NCI-H2227 (cell line): ENCODE measurements at regions not wholly inside any gene's neighbourhood (a gene's known extent, or its start where the extent isn't known, plus 50 kb on each side); places are given as distances from the start of the nearest gene placed in this dataset.

Experiments used
- DNase-seq: peaks from one replicate; lab custom pipeline; 2025; ENCODE audit not compliant: unreplicated experiment; lab: John Stamatoyannopoulos, UW

DNA sequence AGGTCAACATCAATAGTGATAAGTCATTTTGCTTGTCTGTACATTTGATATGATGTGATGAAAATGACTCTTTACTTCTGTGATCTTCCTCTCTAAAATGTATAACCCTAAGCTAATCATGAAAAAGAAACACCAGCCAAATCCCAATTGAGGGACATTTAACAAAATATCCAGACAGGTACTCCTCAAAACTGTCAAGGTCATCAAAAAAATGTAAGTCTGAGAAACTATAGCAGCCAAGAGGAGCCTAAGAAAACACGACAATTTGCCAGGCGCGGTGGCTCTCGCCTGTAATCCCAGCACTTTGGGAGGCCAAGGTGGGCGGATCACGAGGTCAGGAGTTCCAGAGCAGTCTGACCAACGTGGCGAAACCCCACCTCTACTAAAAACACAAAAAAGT lies 708.5 kb upstream of the ID4 start:
- DNase-seq, result no peak

DNA sequence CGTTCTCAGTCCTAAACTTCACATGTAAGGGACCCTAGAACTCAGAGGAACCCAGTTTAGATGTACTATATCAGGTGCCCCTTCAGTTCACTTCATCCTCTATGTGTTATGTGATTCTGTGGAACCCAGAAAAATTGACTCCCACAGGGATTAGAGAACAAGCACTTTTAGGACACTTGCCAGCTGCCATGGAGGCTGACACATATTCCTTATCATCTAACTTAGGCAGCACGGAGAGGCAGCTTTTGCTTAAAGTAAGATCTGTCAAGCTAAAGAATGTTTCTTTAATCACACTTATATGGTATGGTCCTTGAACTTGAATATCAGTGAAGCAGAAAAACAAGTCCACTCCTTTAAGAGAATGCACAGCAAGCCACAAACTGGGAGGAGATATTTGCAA lies 701.5 kb upstream of the ID4 start:
- no peak for DNase-seq

DNA sequence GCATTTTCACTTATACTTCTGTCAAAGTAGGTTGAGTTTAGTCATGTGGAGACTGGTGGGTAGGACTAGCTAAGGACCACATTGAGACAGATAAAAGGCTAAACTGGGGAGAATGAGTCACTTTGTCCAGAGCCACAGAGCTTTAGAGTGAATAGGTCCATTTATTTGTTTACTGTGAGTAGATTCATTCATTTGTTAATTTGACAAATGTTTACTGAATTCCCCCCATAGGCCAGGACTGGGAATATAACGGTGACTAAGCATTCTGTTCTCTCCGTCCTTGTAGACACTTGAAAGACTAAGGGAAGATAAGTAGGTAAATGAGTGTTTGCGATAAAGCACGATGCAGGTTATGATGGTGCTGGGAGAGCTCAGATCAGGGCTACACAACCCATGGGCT lies 699.7 kb upstream of the ID4 start:
- DNase-seq, result no peak

DNA sequence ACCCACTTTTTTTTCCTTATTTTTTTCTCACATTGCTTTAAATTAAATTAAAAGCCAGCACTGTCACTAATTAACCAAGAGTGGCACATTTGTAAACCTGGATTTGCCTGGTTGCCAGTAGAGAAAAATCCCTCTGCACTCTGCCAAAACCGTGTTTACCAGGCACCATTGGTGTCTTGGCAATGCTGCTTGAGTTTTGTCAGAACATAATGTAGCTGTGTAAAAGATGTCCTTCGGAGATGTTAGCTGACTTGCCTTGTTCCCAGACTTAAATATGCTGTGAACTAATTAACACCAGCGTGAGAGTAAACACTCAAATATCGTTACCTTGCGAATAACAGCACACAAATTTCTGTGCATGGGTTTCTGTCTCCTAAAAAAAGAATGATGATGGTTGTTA lies 694.9 kb upstream of the ID4 start:
- DNase-seq, result no peak

DNA sequence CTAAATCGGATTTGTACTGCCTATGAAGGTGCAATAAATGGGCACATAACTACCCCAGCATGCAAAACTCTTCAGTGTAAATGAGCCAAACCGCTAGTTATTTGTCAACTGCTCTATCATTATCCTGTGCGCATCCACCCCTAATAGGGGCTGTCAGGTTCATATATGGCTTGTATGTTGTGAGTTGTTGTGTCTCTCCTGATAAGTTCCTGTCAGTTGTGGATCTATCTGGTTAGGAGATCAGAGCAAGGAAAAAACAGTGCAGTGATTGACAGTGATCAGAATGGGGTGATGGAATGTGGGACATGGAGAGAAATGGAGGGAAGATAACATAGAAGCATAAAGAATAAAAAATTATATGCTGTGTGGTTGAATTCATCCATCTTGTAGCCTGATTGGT lies 686.9 kb upstream of the ID4 start:
- DNase-seq, result no peak

DNA sequence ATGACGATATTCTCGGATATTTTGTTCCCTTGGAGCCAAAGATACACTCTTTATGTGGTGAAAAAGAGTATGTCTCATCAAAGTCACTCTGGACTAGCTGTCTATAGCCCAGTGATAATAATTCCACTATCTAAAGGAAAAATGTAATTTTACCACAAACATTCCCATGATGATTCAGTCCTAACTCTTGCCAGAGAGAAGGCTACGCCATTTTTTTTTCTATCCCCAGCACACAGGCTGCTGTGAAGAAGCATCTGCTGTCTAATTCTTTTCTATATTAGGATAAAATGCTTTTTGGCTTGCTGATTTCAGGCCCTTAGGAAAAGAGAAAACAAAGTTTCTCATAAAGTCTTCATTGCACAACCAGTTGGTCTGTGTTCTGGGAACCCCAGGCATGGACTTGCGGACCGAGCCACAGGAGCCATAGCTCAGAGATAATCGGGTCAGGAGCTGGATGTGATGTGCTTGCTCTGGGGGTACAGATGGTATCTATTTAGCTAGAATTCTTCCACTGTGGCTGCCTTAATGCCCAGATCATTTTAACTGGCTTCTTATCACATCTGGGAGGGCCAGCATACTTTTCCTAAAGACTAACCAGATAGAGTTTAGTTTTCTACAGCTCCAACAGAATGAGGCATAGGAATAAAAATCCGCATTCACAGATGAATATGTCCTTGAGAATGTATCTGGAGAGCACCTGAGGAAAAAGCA lies 683.7 kb upstream of the ID4 start:
- no peak for DNase-seq

DNA sequence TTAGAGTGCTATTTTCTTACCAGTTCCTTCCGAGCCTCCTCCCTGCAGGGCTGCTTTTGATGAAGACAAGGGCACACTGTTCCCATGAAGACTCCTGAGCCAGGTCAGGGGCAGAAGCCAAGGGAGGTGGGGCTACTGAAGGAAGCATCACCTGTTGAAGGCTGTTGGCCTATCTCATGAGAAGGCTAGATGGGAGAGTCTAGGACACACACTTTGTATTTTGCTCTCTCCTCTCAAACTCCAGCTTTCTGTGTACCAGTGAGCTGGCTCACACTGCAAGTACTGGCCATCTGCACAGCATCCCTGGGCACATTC lies 683.2 kb upstream of the ID4 start:
- no peak for DNase-seq

DNA sequence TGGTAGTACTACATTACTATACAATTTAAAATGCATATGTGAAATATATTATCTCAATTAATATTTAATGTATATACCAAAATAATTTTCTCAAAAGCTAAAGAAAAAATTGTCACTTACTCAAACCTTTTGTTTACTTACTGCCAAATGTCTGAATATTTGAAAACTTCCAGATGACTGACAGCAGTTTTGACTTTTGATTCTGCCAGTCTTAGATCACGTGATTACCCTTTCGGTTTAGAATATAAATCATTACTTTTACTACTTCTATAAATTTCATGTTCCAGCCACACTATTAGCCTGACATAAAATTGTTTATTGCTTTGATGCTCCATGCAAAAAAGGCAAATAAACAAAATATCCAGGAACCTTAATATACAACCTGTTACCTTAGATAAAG lies 680.7 kb upstream of the ID4 start:
- no peak for DNase-seq

DNA sequence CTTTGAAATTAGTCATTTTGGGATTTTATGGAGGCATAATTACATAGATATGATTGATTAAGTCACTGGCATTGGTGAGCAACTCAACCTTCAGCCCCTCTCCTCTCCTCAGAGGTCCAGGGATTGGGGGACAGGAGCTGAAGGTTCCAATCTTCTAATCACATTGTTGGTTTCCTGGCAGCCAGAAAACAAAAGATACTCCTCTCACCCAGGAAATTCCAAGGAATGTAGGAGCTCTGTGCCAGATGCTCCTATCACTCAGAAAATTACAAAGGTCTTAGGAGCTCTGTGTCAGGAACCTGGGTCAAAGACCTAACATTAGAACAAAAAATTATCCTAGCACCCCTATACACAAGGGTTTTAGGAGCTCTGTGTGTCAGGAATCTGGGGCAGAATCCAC lies 679.7 kb upstream of the ID4 start:
- no peak for DNase-seq

DNA sequence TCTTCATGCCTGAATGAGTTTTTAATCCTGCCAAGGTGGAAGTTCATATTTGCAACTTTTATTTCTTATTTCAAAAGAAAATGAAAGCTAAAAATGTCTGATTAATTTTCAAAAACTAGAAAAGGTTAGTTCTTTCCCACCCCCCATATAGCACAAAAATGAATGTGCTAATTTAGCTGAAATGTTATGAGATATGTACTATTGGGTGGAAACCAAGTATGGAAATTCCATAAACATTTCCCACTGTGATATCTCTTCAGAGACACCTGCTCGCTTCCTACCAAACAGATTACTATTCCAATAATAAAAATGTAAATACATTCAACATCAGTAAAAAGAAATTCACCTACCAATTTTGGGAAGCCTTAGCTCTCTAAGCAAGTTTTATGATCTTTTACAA lies 678.6 kb upstream of the ID4 start:
- no peak for DNase-seq

DNA sequence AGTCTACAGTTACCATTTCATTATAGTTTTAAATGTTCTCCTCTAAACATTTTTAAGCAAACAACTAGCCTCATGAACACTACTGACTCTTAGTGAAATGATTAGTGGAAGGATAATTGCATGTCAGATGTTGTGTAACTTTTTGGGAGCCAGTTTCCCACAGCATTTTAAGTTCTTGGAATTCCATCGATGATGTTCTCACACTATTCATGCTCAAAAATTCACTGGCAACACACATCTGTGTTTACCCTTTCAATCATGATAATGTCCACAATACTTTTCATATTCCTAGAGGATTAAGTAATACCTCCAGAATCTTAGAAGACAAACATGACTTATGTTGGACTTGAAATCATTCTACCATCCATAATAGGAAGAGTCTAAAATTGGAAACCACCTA lies 678.1 kb upstream of the ID4 start:
- no peak for DNase-seq

DNA sequence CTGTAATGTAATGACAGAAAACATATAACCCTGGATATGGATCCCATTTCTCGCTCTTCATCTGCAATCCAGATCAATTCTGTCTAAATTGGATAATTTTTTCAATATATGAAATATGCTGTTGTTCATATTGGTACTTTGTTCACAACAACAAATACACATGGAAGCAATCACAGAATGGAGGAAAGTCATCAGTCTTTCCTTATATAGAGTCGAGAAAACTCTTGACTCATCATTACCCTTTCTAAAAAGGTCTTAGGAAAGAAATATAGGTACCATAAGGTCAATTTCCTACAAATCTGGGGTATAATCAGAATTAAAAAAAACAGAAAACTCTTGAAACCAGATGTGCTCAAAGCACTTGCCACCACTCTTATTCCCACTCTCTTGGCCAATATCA lies 677.6 kb upstream of the ID4 start:
- DNase-seq, result no peak

DNA sequence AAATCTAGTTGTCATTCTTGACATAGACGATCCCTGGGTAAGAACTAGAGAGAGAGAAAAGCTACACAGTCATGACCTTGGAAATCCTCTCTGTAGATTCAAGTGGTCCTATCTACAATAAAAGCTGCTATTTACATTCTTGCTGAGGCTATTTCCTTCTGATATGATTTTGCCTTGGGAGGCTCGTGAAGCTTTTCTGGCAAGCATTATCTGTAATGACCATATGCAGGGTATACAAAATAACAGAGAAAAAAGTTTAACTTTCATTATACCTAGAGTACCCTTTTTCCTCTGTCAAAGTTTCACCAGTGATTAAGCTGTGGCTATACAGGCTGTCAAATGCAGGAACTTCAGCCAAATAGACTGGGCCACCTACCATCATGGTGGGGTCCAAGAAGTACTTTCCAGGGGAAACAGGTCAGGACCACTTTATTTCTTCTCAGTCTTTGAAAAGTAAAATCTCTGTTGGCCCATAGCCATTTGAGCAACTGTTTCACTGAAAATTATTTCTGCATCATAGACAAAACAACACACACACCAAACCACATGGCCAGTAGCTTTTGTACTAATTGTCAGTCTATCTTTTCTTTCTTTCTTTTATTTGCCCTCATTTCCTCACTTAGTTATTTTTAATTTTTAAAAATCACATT lies 677.0 kb upstream of the ID4 start:
- no peak for DNase-seq

DNA sequence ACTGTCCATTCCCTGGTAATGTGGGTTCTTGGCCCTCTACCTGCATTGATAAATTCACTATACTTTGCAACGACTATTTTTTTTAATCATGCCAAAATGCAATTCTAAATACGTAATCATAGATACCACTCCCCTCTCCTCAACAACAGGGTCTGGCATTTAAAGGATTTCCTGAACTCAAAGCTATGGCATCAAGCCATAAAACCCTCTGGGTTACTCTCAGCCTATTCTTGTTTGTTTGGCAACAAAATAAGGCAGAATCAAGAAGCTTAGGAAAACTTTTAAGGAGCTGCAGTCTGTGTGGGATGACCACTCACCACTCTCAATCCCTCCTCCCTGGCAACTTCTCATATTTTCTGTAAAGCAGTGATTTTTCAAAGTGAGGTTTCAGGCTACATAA lies 669.9 kb upstream of the ID4 start:
- DNase-seq, result no peak

DNA sequence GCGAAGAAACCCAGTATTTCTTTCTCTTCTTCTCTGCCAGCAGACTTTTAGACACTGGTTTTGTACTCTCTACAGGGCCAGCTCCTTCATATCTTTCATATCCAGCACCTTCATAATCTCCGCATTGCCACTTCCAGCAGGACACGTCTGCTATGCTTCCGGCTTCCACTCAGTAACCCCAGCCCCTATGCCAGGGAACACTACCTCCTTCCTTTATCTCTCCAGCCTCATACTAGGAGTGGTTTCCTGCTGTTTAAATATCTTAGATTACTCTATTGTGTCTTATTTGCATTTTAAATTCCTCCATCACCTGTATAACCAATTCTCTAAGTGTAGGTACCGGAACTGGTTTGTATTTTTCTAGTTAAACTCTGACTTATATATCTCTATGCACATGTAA lies 667.8 kb upstream of the ID4 start:
- no peak for DNase-seq

DNA sequence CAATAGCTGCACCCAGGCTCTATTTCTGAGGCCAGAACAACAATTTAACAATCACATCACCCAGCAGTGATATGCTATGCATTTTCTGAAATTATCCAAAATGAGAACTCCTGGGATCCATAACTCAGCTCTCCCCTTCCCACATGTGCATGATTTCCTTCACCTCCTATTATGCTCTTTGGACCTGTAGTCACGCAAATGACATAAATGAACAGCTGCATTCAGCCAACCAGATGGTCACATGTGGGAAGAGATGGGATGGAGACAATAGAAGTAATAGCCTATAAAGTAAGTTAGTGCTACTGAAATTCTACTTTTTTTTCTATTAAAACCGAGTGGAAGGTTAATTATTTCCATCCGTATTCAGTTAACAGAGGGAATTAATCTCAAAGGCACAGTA lies 662.1 kb upstream of the ID4 start:
- DNase-seq, result no peak

DNA sequence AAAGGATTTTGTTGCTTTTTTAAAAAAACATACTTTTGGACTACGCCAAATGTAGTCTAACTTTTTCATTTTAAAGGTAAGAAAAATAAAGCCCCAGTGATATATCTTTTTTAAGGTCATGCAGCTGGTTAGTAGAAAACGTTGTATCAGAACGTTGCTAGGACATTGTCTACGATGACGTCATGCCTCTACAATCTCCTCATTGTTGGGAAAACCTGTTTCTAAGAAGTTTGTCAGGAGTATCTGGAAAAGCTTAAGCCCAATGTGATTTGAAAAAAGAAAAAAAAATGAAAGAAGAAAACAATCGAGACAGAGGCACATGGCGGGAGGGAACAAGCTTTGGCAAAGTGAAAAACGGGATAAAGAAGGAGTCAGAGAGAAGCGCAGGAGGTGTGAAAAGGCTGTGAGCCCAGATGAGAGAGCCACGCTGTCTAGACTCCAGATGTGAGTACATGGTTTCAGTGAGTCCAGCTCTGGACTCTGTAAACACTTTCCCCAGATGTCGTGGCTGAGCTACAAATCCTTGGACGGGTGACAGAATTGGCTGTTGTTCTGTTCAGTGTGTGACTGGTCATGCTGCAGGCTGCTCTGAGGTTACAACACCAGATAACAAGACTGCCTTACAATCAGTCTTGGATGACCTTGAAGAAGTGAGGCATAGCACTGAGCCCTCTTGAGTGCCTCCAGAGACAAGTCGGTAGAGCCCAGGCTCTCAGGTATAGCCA lies 656.7 kb upstream of the ID4 start:
- DNase-seq, result no peak

DNA sequence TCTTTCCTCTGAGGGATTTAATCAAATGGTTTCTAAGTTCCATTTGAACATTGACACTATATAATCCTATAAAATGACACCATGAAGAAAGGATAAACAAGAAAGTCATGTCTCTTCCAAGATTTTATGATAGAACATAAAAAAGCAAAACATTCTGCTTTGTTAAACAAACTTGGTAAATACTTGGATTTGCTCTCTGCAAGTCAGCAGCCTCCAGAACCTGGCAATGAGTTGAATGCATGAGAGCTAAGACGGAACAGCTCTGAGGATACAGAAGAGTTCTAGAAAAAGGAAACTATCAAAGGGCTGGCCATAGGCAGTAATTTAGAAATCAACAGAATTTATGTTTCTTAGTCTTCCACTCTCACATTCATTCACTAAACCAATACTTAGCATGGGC lies 656.0 kb upstream of the ID4 start:
- DNase-seq, result no peak

DNA sequence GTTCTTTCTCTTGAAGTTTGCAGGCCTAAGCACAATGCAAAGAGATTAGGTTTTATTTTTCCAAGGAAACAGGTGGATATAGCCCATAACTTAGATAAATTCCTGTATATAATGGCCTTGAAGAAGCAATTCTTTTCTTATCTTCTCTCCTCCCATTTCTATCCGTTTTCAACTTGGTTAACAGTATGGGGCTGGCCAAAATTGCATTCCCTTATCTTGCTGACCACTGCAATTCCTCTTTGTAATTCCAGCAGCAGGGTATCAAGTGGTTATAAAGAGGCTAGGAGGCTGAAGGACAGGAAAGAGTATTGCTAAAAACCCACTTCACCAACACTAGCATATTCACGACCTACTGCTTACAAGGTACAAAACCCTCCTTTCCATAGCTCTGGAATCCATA lies 643.5 kb upstream of the ID4 start:
- no peak for DNase-seq

DNA sequence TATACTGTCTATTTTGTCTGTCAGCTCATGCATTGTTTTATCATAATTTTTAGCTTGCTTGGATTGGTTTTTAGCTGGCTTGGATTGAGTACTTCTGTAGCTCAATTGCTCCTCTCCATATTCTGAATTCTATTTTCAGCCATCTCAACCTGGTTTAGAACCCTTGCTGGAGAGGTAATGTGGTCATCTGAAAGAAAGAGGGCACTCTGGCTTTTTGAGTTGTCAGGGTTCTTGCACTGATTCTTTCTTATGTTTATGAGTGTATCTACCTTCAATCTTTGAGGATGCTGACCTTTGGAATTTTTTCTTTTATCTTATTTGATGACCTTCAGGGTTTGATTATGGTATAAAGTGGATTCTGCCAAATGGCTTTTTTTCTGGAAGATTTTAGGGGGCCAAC lies 632.7 kb upstream of the ID4 start:
- DNase-seq, result no peak

DNA sequence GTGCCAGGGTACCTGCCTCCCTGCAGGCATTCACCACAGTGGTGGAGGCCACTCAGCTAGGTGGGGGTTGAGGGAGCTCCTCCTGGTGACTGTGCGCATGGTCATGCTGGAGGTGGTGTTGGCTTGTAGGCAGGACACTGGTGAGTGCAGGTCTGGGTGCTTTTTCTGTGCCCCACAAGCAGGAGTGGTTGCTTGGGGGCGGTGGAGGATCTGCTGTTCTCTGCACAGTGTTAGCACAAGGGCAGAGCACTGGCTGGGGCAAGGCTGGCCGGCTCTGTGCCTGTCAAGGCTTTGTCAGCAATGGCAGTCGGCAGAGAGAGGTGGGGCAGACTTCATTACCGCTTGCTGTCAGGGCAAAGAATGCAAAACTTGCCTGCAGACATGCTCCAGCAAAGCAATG lies 632.1 kb upstream of the ID4 start:
- DNase-seq, result no peak

DNA sequence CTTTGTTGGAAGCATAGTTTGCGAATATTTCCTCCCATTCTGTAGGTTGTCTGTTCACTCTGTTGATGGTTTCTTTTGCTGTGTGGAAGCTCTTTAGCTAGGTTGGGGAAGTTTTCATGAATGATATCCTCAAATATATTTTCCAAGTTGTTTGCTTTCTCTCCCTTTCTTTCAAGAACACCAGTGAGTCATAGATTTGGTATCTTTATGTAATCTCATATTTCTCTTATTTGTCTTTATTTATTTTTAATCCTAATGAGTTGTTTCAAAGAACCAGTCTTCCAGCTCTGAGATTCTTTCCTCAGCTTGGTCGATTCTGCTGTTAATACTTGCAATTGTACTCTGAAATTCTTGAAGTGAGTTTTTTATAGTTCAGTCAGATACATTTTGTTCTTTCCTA lies 628.0 kb upstream of the ID4 start:
- DNase-seq, result no peak
